H1 (cell line): ENCODE measurements at regions not wholly inside any gene's neighbourhood (a gene's known extent, or its start where the extent isn't known, plus 50 kb on each side); places are given as distances from the start of the nearest gene placed in this dataset.

Experiments
- CTCF ChIA-PET: fragments of 300-600 bp; sonication (Branson Sonifier 250); formaldehyde crosslinking; loops from one replicate; lab custom pipeline; 2021; ENCODE audit not compliant: partially characterized antibody; lab: Charles Lee
- POLR2A ChIA-PET: fragments of 300-600 bp; sonication (Branson Sonifier 250); formaldehyde crosslinking; loops from one replicate; lab custom pipeline; 2021; ENCODE audit warnings: inconsistent platforms; ENCODE audit not compliant: partially characterized antibody; lab: Charles Lee
- DNase-seq, 2 experiments: peaks; one replicate each; pipeline versions ENCODE4 v3.0.0 to v3.0.0-alpha.2; 2010 to 2022; ENCODE audit warnings: low spot score in 2 of 2, low read depth in 1 of 2, mixed read lengths in 1 of 2
- FAIRE-seq: peaks from 2 replicates; lab custom pipeline; 2011; peaks lifted over from hg19 to GRCh38; lab: Jason Lieb, UNC
- H2AFZ ChIP-seq: 2 replicates; pipeline ENCODE4 v1.8.1; 2012; ENCODE audit warnings: low read length, inconsistent platforms
- H2AK5ac ChIP-seq: 2 replicates; pipeline ENCODE4 v1.6.1; 2013; ENCODE audit warnings: low read depth, low read length
- H2BK120ac ChIP-seq: replicated peaks from 2 replicates; pipeline ENCODE3; 2013; ENCODE audit warnings: low read depth, low read length, inconsistent platforms
- H2BK12ac ChIP-seq: 2 replicates; pipeline ENCODE4 v1.6.1; 2013; ENCODE audit warnings: low read depth, low read length
- H2BK15ac ChIP-seq: 2 replicates; pipeline ENCODE4 v1.6.1; 2013; ENCODE audit warnings: low read length
- H2BK20ac ChIP-seq: 2 replicates; pipeline ENCODE4 v1.6.1; 2013; ENCODE audit warnings: low read length
- H2BK5ac ChIP-seq: 2 replicates; pipeline ENCODE4 v1.6.1; 2013; ENCODE audit warnings: low read depth, low read length
- H3K14ac ChIP-seq: 2 replicates; pipeline ENCODE4 v1.6.1; 2013; ENCODE audit warnings: inconsistent platforms; ENCODE audit not compliant: insufficient read length
- H3K18ac ChIP-seq: 2 replicates; pipeline ENCODE4 v1.6.1; 2013; ENCODE audit warnings: low read length; ENCODE audit errors: extremely low read depth
- H3K23ac ChIP-seq: 2 replicates; pipeline ENCODE4 v1.6.1; 2013; ENCODE audit warnings: inconsistent platforms; ENCODE audit not compliant: insufficient read length
- H3K23me2 ChIP-seq: 2 replicates; pipeline ENCODE4 v1.6.1; 2013; ENCODE audit warnings: low read depth, low read length
- H3K27ac ChIP-seq: 2 replicates; pipeline ENCODE4 v1.6.1; 2011; ENCODE audit warnings: low read depth, low read length, inconsistent platforms
- H3K27me3 ChIP-seq, 4 experiments: replicated peaks in 1 of 4; 1 replicate in 1 of 4; 2 replicates in 3 of 4; pipeline versions ENCODE4 v1.6.1 to v1.8.1; 2011 to 2013; ENCODE audit warnings: low read length in 3 of 4, mild to moderate bottlenecking in 3 of 4, inconsistent platforms in 2 of 4, mixed read lengths in 2 of 4, moderate library complexity in 1 of 4; ENCODE audit not compliant: control insufficient read depth in 3 of 4, insufficient read depth in 3 of 4; ENCODE audit errors: extremely low read depth in 1 of 4
- H3K36me3 ChIP-seq, 4 experiments: 2 replicates each; pipeline versions ENCODE4 v1.6.1 to v1.8.1; 2011 to 2013; ENCODE audit warnings: mild to moderate bottlenecking in 4 of 4, low read length in 3 of 4, moderate library complexity in 2 of 4, control low read depth in 1 of 4, inconsistent platforms in 1 of 4; ENCODE audit not compliant: insufficient read depth in 4 of 4, control insufficient read depth in 2 of 4
- H3K4ac ChIP-seq: replicated peaks from 2 replicates; pipeline ENCODE3; 2013; ENCODE audit warnings: low read length, low read depth, mixed read lengths, inconsistent platforms; ENCODE audit not compliant: insufficient read length
- H3K4me1 ChIP-seq, 4 experiments: replicated peaks in 1 of 4; 1 replicate in 1 of 4; 2 replicates in 3 of 4; pipeline versions ENCODE4 v1.6.1 to v1.8.1; 2011 to 2013; ENCODE audit warnings: low read length in 3 of 4, inconsistent platforms in 2 of 4, mixed read lengths in 1 of 4; ENCODE audit not compliant: insufficient read depth in 4 of 4, control insufficient read depth in 3 of 4
- H3K4me2 ChIP-seq, 2 experiments: 2 replicates each; pipeline versions ENCODE4 v1.6.1 to v1.8.1; 2011 to 2013; ENCODE audit warnings: low read depth in 2 of 2, low read length in 2 of 2, control low read depth in 1 of 2, inconsistent platforms in 1 of 2, mild to moderate bottlenecking in 1 of 2; ENCODE audit not compliant: insufficient read depth in 1 of 2
- H3K4me3 ChIP-seq, 4 experiments: fragments of 200-600, 300-600 bp in 1 of 4; sonication (generic), shearing (Covaris generic), sonication (Bioruptor Twin) in 1 of 4; 2 replicates each; pipeline versions ENCODE4 v1.5.1 to v1.8.1; 2011 to 2016; ENCODE audit warnings: low read length in 4 of 4, low read depth in 3 of 4, control low read depth in 2 of 4, inconsistent platforms in 2 of 4, mild to moderate bottlenecking in 2 of 4, mixed read lengths in 1 of 4, moderate library complexity in 1 of 4; ENCODE audit not compliant: insufficient read depth in 2 of 4; ENCODE audit errors: extremely low read depth in 1 of 4
- H3K56ac ChIP-seq: replicated peaks from 2 replicates; pipeline ENCODE3; 2013; ENCODE audit warnings: low read depth, mild to moderate bottlenecking, mixed read lengths, low read length, inconsistent platforms; ENCODE audit not compliant: insufficient read length
- H3K79me1 ChIP-seq: 2 replicates; pipeline ENCODE4 v1.6.1; 2013; ENCODE audit warnings: low read depth, low read length, control low read depth
- H3K79me2 ChIP-seq, 2 experiments: 2 replicates each; pipeline versions ENCODE4 v1.6.1 to v1.8.1; 2012 to 2013; ENCODE audit warnings: low read length in 2 of 2, mild to moderate bottlenecking in 2 of 2, inconsistent platforms in 1 of 2; ENCODE audit not compliant: insufficient read depth in 2 of 2, control insufficient read depth in 1 of 2
- H3K9ac ChIP-seq, 4 experiments: replicated peaks in 1 of 4; 1 replicate in 1 of 4; 2 replicates in 3 of 4; pipeline versions ENCODE4 v1.6.1 to v1.8.1; 2011 to 2013; ENCODE audit warnings: low read depth in 3 of 4, low read length in 3 of 4, control low read depth in 2 of 4, mild to moderate bottlenecking in 2 of 4, moderate library complexity in 2 of 4, inconsistent platforms in 1 of 4; ENCODE audit errors: extremely low read depth in 1 of 4
- H3K9me3 ChIP-seq, 2 experiments: 2 replicates each; pipeline versions ENCODE4 v1.6.1 to v1.8.1; 2012 to 2013; ENCODE audit warnings: mild to moderate bottlenecking in 2 of 2, moderate library complexity in 2 of 2, control low read depth in 1 of 2, inconsistent platforms in 1 of 2, low read depth in 1 of 2, low read length in 1 of 2, mixed read lengths in 1 of 2; ENCODE audit not compliant: insufficient read depth in 2 of 2
- H4K20me1 ChIP-seq, 2 experiments: replicated peaks in 1 of 2; 2 replicates each; pipeline versions ENCODE3 to v1.8.1; 2011 to 2013; ENCODE audit warnings: inconsistent platforms in 2 of 2, low read length in 2 of 2, mild to moderate bottlenecking in 1 of 2; ENCODE audit not compliant: insufficient read depth in 2 of 2, control insufficient read depth in 1 of 2
- H4K5ac ChIP-seq: 2 replicates; pipeline ENCODE4 v1.6.1; 2013; ENCODE audit warnings: low read length, low read depth, mixed read lengths, inconsistent platforms; ENCODE audit not compliant: insufficient read length
- H4K8ac ChIP-seq: 2 replicates; pipeline ENCODE4 v1.8.0; 2013; ENCODE audit warnings: mild to moderate bottlenecking, moderate library complexity, low read length, inconsistent platforms; ENCODE audit not compliant: insufficient read depth; ENCODE audit errors: extremely low read depth
- H4K91ac ChIP-seq: replicated peaks from 2 replicates; pipeline ENCODE3; 2013; ENCODE audit warnings: low read length, mixed read lengths, inconsistent platforms; ENCODE audit not compliant: insufficient read length
- CBX8 ChIP-seq: fragments of 300-800, 300-1000 bp; sonication (generic); IDR thresholded peaks from 2 replicates; pipeline ENCODE4 v1.7.1; 2016; ENCODE audit warnings: low read depth, low read length, borderline replicate concordance
- HDAC2 ChIP-seq, 2 experiments: fragments of 300-600 bp in 1 of 2; sonication (generic) in 1 of 2; IDR thresholded peaks; 2 replicates each; pipeline ENCODE4 v1.6.1; 2011 to 2012; ENCODE audit warnings: low read depth in 2 of 2, low read length in 2 of 2, mild to moderate bottlenecking in 2 of 2, moderate library complexity in 2 of 2, borderline replicate concordance in 1 of 2, inconsistent platforms in 1 of 2
- POLR2AphosphoS5 ChIP-seq: IDR thresholded peaks from 2 replicates; pipeline ENCODE4 v1.6.1; 2011; ENCODE audit warnings: low read depth, low read length
- SIX5 ChIP-seq: IDR thresholded peaks from 2 replicates; pipeline ENCODE4 v1.6.1; 2011; ENCODE audit warnings: mild to moderate bottlenecking, low read depth, low read length
- SP2 ChIP-seq: IDR thresholded peaks from 2 replicates; pipeline ENCODE4 v1.6.1; 2012; ENCODE audit warnings: mild to moderate bottlenecking, low read length, inconsistent platforms
- YY1 ChIP-seq: IDR thresholded peaks from 2 replicates; pipeline ENCODE4 v1.6.1; 2011; ENCODE audit warnings: low read depth, mild to moderate bottlenecking, low read length
- TF ChIP-seq, protein P1 (sequence below): IDR thresholded peaks from 2 replicates; pipeline ENCODE4 v1.6.1; 2011; ENCODE audit warnings: low read length, improper control_type of control experiment

DNA sequence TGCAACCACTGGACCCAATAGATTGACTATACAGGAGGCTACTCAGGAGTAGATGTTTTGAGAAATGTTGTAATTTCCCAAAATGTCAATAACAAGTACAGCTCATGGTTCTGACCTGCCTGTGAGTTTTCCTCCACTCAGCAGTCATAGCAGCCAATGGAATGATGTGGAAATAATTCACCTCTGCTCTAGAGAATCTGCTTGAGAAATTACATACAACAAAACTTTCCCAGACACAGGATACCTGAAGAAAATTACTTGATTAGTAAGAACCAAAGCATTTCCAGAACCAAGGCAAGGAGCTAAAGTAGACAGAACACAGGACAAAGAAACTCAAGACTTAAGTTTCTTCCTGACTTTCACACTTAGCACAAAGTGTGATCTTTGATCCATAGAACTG lies 218.9 kb upstream of the SETMAR start:
- H3K9ac ChIP-seq: no peak overlapping the region
- no peak overlapping the region for H4K5ac ChIP-seq
- TF ChIP-seq HDAC2 (IDR thresholded peaks at IDR 0.05; ENCODE audit: borderline replicate concordance in 1 of 2, low read depth in 2 of 2, low read length in 2 of 2) (no peak), POLR2AphosphoS5 (no peak), SP2 (no peak), CBX8 (no peak), SIX5 (no peak), YY1 (no peak)
- TF ChIP-seq, protein P1, sequence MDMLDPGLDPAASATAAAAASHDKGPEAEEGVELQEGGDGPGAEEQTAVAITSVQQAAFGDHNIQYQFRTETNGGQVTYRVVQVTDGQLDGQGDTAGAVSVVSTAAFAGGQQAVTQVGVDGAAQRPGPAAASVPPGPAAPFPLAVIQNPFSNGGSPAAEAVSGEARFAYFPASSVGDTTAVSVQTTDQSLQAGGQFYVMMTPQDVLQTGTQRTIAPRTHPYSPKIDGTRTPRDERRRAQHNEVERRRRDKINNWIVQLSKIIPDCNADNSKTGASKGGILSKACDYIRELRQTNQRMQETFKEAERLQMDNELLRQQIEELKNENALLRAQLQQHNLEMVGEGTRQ: no peak
- H3K23ac ChIP-seq: no peak overlapping the region
- no peaks in the 10 kb centered on the region for H3K79me2 ChIP-seq
- H3K9me3 ChIP-seq: no peaks in the 10 kb centered on the region
- H2BK120ac ChIP-seq: no peak overlapping the region
- CTCF ChIA-PET: no interaction called here
- no peaks in the 10 kb centered on the region for H3K79me1 ChIP-seq
- no peak overlapping the region for H3K4ac ChIP-seq
- H2AK5ac ChIP-seq: no peak overlapping the region
- POLR2A ChIA-PET: no interaction called here
- H3K18ac ChIP-seq: no peak overlapping the region
- H3K27me3 ChIP-seq: no peaks in the 10 kb centered on the region
- H4K20me1 ChIP-seq: no peaks in the 10 kb centered on the region
- no peak overlapping the region for H2BK5ac ChIP-seq
- no peak overlapping the region for H3K56ac ChIP-seq
- no peaks in the 10 kb centered on the region for H3K23me2 ChIP-seq
- no peak overlapping the region for H3K4me2 ChIP-seq
- no peak overlapping the region for H4K91ac ChIP-seq
- no peak overlapping the region for H2BK12ac ChIP-seq
- no peak overlapping the region for H4K8ac ChIP-seq
- H3K27ac ChIP-seq: no peak overlapping the region
- no peaks in the 10 kb centered on the region for H3K36me3 ChIP-seq
- H2BK20ac ChIP-seq: no peak overlapping the region
- H2AFZ ChIP-seq: no peak overlapping the region
- DNase-seq (no peak), FAIRE-seq (no peak)
- H3K4me1 ChIP-seq: no peaks in the 10 kb centered on the region
- H3K4me3 ChIP-seq: no peak overlapping the region
- H2BK15ac ChIP-seq: no peak overlapping the region
- H3K14ac ChIP-seq: no peak overlapping the region
